ENCODE measurements at regions not wholly inside any gene's neighbourhood (a gene's known extent, or its start where the extent isn't known, plus 50 kb on each side); places are given as distances from the start of the nearest gene placed in this dataset.

DNA sequence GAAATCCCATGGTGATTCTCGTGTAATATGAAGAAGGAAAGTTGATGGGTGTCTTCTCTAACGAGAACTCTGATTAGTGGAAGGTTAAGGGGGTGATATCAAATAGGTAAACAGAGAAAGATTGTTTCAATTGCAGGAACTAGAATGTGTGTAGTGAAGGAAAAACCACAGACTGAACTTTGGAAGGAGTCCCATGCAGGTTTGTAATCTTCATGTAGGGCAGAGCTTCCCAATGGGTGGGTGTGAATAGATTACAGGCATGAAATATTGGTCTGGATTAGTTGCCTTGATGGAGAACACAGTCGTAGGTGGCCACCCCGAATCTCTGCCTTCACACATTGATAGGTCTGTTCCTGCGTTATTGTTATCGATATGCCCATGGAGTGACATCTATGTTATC is 295.5 kb downstream of the KCNRG start:
- no peak for TF ChIP-seq CTCF (IDR thresholded peaks at IDR 0.05; ENCODE audit: borderline replicate concordance, extremely low read depth, low read length, poor library complexity, severe bottlenecking)
- TF ChIP-seq EZH2 (IDR thresholded peaks at IDR 0.05; ENCODE audit: borderline replicate concordance, low read depth, low read length, severe bottlenecking), result no peak
